ENCODE measurements at regions not wholly inside any gene's neighbourhood (a gene's known extent, or its start where the extent isn't known, plus 50 kb on each side); places are given as distances from the start of the nearest gene placed in this dataset.

GRCh38 chr3:36282766-36283165 lies 97.5 kb upstream of the STAC start:
- Histone ChIP-seq H3K4me1 (ENCODE audit: control insufficient read depth, insufficient read depth, low read length) (peaks cover 4% of the 10 kb centered on the region), H3K9me3 (ENCODE audit: control insufficient read depth, low read length) (no peaks in the 10 kb centered on the region), H3K27me3 (replicated peaks; ENCODE audit: control insufficient read depth, insufficient read depth, low read length) (no peaks in the 10 kb centered on the region), H3K9ac (ENCODE audit: low read length) (no peak overlapping the region), H3K36me3 (ENCODE audit: control insufficient read depth, insufficient read depth, low read length, severe bottlenecking) (no peaks in the 10 kb centered on the region), H3K4me3 (ENCODE audit: low read length) (no peak overlapping the region)
- DNase-seq (ENCODE audit: low read depth), result no peak

DNA sequence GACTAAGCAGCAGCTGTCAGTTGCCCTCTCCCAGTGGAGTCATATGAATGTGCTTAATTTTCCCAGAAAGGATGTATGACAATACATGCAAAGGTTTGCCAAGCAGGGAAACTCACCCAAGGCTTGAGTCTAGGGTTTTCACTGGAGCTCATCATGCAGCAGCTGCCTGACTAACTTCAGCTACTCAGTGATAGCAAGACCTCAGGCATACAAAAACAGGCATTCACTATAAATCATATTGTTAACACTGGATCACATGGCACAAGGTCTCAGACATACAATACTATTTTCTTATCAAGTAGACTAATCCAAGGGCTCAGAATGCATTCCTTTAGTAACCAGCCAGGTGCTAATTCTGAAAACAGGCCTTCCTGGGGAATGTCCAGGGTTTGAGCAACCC lies 85.0 kb upstream of the STAC start:
- DNase-seq (ENCODE audit: low read depth), result no peak
- H3K4me3 ChIP-seq (ENCODE audit: low read length), result no peak overlapping the region
- no peaks in the 10 kb centered on the region for H3K9me3 ChIP-seq (ENCODE audit: control insufficient read depth, low read length)
- H3K4me1 ChIP-seq (ENCODE audit: control insufficient read depth, insufficient read depth, low read length), result peaks cover 12% of the 10 kb centered on the region
- H3K27me3 ChIP-seq (replicated peaks; ENCODE audit: control insufficient read depth, insufficient read depth, low read length), result no peaks in the 10 kb centered on the region
- no peak overlapping the region for H3K9ac ChIP-seq (ENCODE audit: low read length)
- no peaks in the 10 kb centered on the region for H3K36me3 ChIP-seq (ENCODE audit: control insufficient read depth, insufficient read depth, low read length, severe bottlenecking)

DNA sequence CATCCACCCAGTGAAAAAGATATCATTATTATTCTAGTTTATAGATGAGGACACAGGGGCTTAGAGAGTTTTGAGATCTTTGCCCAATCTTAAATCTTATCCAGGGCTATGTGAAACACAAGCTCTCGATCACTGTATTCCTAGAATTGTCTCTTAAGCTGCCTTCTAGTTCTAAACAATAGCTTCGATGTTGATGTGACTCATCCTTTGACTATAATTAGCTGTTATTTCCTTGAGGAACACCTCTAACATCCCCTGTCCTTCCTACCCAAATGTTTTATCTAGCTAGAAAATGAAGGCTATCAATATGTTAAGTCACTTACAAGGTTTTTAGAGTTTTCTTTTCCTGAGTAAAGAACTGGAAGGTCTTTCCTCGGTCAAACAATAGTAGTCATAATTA lies 83.1 kb upstream of the STAC start:
- DNase-seq (ENCODE audit: low read depth), result no peak
- Histone ChIP-seq H3K36me3 (ENCODE audit: control insufficient read depth, insufficient read depth, low read length, severe bottlenecking) (no peaks in the 10 kb centered on the region), H3K4me3 (ENCODE audit: low read length) (peak overlapping the region; percentile 59), H3K27me3 (replicated peaks; ENCODE audit: control insufficient read depth, insufficient read depth, low read length) (no peaks in the 10 kb centered on the region), H3K9me3 (ENCODE audit: control insufficient read depth, low read length) (no peaks in the 10 kb centered on the region), H3K9ac (ENCODE audit: low read length) (no peak overlapping the region), H3K4me1 (ENCODE audit: control insufficient read depth, insufficient read depth, low read length) (peaks cover 12% of the 10 kb centered on the region)

DNA sequence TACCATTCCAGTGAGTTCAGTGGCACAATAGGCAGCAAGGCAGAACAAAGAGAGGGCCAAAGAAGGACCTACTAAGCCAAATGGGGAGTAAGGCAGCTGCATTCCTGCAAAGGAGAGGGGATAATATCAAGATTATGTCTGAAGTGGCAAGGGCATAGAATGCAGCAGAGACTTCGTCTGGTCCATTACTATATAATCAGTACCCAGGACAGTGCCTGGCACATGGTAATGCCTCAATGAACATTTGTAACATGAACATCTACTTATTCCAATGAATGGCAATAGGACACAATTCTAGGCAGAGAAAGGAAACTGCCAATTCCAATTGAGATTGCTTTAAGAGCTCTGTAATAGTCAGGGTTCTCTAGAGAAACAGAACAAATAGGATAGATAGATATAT lies 82.1 kb upstream of the STAC start:
- Histone ChIP-seq H3K27me3 (replicated peaks; ENCODE audit: control insufficient read depth, insufficient read depth, low read length) (no peaks in the 10 kb centered on the region), H3K4me1 (ENCODE audit: control insufficient read depth, insufficient read depth, low read length) (peaks cover 12% of the 10 kb centered on the region), H3K4me3 (ENCODE audit: low read length) (no peak overlapping the region), H3K9me3 (ENCODE audit: control insufficient read depth, low read length) (no peaks in the 10 kb centered on the region), H3K36me3 (ENCODE audit: control insufficient read depth, insufficient read depth, low read length, severe bottlenecking) (no peaks in the 10 kb centered on the region), H3K9ac (ENCODE audit: low read length) (no peak overlapping the region)
- DNase-seq (ENCODE audit: low read depth), result no peak

DNA sequence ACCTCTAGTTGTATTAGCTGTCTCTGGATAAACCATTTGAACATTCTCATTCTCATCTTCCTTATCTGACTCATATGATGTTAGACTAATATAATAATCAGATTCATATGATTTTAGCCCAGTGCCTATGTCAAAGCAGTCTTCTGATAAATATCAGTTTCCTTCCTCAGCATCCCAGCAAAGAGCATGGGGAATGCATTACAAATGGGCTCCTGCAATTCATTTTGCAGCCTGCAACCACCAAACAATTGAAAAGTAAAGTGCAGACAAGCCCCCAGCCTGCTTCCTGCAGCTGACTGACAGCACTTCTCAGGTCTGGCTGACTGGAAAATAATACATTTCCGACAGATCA lies 78.2 kb upstream of the STAC start:
- Histone ChIP-seq H3K4me1 (ENCODE audit: control insufficient read depth, insufficient read depth, low read length) (peaks cover under 1% of the 10 kb centered on the region), H3K9me3 (ENCODE audit: control insufficient read depth, low read length) (no peaks in the 10 kb centered on the region), H3K9ac (ENCODE audit: low read length) (no peak overlapping the region), H3K4me3 (ENCODE audit: low read length) (no peak overlapping the region), H3K27me3 (replicated peaks; ENCODE audit: control insufficient read depth, insufficient read depth, low read length) (no peaks in the 10 kb centered on the region), H3K36me3 (ENCODE audit: control insufficient read depth, insufficient read depth, low read length, severe bottlenecking) (no peaks in the 10 kb centered on the region)
- DNase-seq (ENCODE audit: low read depth), result no peak

GRCh38 chr3:36302626-36303025 lies 77.7 kb upstream of the STAC start:
- Histone ChIP-seq H3K9me3 (ENCODE audit: control insufficient read depth, low read length) (no peaks in the 10 kb centered on the region), H3K4me1 (ENCODE audit: control insufficient read depth, insufficient read depth, low read length) (no peaks in the 10 kb centered on the region), H3K36me3 (ENCODE audit: control insufficient read depth, insufficient read depth, low read length, severe bottlenecking) (no peaks in the 10 kb centered on the region), H3K9ac (ENCODE audit: low read length) (no peak overlapping the region), H3K27me3 (replicated peaks; ENCODE audit: control insufficient read depth, insufficient read depth, low read length) (no peaks in the 10 kb centered on the region), H3K4me3 (ENCODE audit: low read length) (no peak overlapping the region)
- no peak for DNase-seq (ENCODE audit: low read depth)

- Histone ChIP-seq H3K9ac (ENCODE audit: low read length) (no peak overlapping the region), H3K9me3 (ENCODE audit: control insufficient read depth, low read length) (no peaks in the 10 kb centered on the region), H3K4me3 (ENCODE audit: low read length) (no peak overlapping the region), H3K36me3 (ENCODE audit: control insufficient read depth, insufficient read depth, low read length, severe bottlenecking) (no peaks in the 10 kb centered on the region), H3K4me1 (ENCODE audit: control insufficient read depth, insufficient read depth, low read length) (no peaks in the 10 kb centered on the region), H3K27me3 (replicated peaks; ENCODE audit: control insufficient read depth, insufficient read depth, low read length) (no peaks in the 10 kb centered on the region)
- no peak for DNase-seq (ENCODE audit: low read depth)
Observed at GRCh38 chr3:36303286-36303685, 77.0 kb upstream of the STAC start.

GRCh38 chr3:36305929-36306520 lies 74.3 kb upstream of the STAC start:
- no peak for DNase-seq (ENCODE audit: low read depth)
- Histone ChIP-seq H3K4me3 (ENCODE audit: low read length) (no peak overlapping the region), H3K9me3 (ENCODE audit: control insufficient read depth, low read length) (no peaks in the 10 kb centered on the region), H3K9ac (ENCODE audit: low read length) (no peak overlapping the region), H3K27me3 (replicated peaks; ENCODE audit: control insufficient read depth, insufficient read depth, low read length) (no peaks in the 10 kb centered on the region), H3K36me3 (ENCODE audit: control insufficient read depth, insufficient read depth, low read length, severe bottlenecking) (no peaks in the 10 kb centered on the region), H3K4me1 (ENCODE audit: control insufficient read depth, insufficient read depth, low read length) (no peaks in the 10 kb centered on the region)

GRCh38 chr3:36309092-36309491 lies 71.2 kb upstream of the STAC start:
- Histone ChIP-seq H3K9ac (ENCODE audit: low read length) (no peak overlapping the region), H3K4me3 (ENCODE audit: low read length) (no peak overlapping the region), H3K9me3 (ENCODE audit: control insufficient read depth, low read length) (no peaks in the 10 kb centered on the region), H3K36me3 (ENCODE audit: control insufficient read depth, insufficient read depth, low read length, severe bottlenecking) (no peaks in the 10 kb centered on the region), H3K4me1 (ENCODE audit: control insufficient read depth, insufficient read depth, low read length) (no peaks in the 10 kb centered on the region), H3K27me3 (replicated peaks; ENCODE audit: control insufficient read depth, insufficient read depth, low read length) (no peaks in the 10 kb centered on the region)
- no peak for DNase-seq (ENCODE audit: low read depth)

- DNase-seq (ENCODE audit: low read depth), result no peak
- H3K4me3 ChIP-seq (ENCODE audit: low read length), result no peak overlapping the region
- no peaks in the 10 kb centered on the region for H3K27me3 ChIP-seq (replicated peaks; ENCODE audit: control insufficient read depth, insufficient read depth, low read length)
- no peaks in the 10 kb centered on the region for H3K36me3 ChIP-seq (ENCODE audit: control insufficient read depth, insufficient read depth, low read length, severe bottlenecking)
- no peak overlapping the region for H3K9ac ChIP-seq (ENCODE audit: low read length)
- peaks cover 8% of the 10 kb centered on the region for H3K9me3 ChIP-seq (ENCODE audit: control insufficient read depth, low read length)
- no peaks in the 10 kb centered on the region for H3K4me1 ChIP-seq (ENCODE audit: control insufficient read depth, insufficient read depth, low read length)
Observed at GRCh38 chr3:36312351-36312750, 68.0 kb upstream of the STAC start.

DNA sequence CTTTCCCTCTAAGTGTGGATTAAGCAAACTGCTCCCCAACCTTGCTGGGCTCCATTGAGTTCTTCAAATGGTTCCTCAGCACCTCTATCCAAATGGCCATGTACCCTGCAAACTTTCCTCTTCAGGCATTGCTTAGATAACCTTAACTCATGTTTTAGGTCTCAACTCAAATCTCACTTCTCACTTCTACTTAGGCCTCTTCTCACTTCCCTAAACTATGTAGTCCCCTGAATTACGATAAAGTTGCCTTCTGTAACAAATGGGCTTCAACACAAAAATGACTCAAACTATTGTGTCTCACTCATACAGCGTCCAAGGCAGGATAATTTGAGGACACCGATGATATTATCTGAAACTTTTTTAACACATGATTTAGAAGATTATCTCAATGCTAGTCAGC lies 62.4 kb upstream of the STAC start:
- Histone ChIP-seq H3K9me3 (ENCODE audit: control insufficient read depth, low read length) (peaks cover 8% of the 10 kb centered on the region), H3K9ac (ENCODE audit: low read length) (no peak overlapping the region), H3K4me3 (ENCODE audit: low read length) (no peak overlapping the region), H3K36me3 (ENCODE audit: control insufficient read depth, insufficient read depth, low read length, severe bottlenecking) (no peaks in the 10 kb centered on the region), H3K4me1 (ENCODE audit: control insufficient read depth, insufficient read depth, low read length) (peaks cover 3% of the 10 kb centered on the region), H3K27me3 (replicated peaks; ENCODE audit: control insufficient read depth, insufficient read depth, low read length) (no peaks in the 10 kb centered on the region)
- no peak for DNase-seq (ENCODE audit: low read depth)

GRCh38 chr3:36318621-36319200 lies 61.6 kb upstream of the STAC start:
- no peaks in the 10 kb centered on the region for H3K36me3 ChIP-seq (ENCODE audit: control insufficient read depth, insufficient read depth, low read length, severe bottlenecking)

More at GRCh38 chr3:36318621-36319200, 61.6 kb upstream of the STAC start:
- DNase-seq (ENCODE audit: low read depth), result no peak
- Histone ChIP-seq H3K9ac (ENCODE audit: low read length) (no peak overlapping the region), H3K27me3 (replicated peaks; ENCODE audit: control insufficient read depth, insufficient read depth, low read length) (no peaks in the 10 kb centered on the region), H3K9me3 (ENCODE audit: control insufficient read depth, low read length) (peaks cover 8% of the 10 kb centered on the region), H3K4me1 (ENCODE audit: control insufficient read depth, insufficient read depth, low read length) (peaks cover 3% of the 10 kb centered on the region), H3K4me3 (ENCODE audit: low read length) (no peak overlapping the region)

Data from adipocyte (in vitro differentiated cells).